ENCODE measurements at regions not wholly inside any gene's neighbourhood (a gene's known extent, or its start where the extent isn't known, plus 50 kb on each side); places are given as distances from the start of the nearest gene placed in this dataset.

- no peak for DNase-seq (ENCODE audit: low read depth)
Observed at GRCh38 chr14:94998685-94999084, 158.6 kb downstream of the DICER1 start.

GRCh38 chr14:94998110-94998509, 159.2 kb downstream of the DICER1 start:
- no peak overlapping the region for H3K4me3 ChIP-seq (ENCODE audit: low read depth, low read length)
- DNase-seq (ENCODE audit: low read depth), result no peak

More at GRCh38 chr14:94998685-94999084, 158.6 kb downstream of the DICER1 start:
- no peak overlapping the region for H3K4me3 ChIP-seq (ENCODE audit: low read depth, low read length)

GRCh38 chr14:94995551-94995950, 161.8 kb downstream of the DICER1 start:
- DNase-seq (ENCODE audit: low read depth), result no peak
- no peak overlapping the region for H3K4me3 ChIP-seq (ENCODE audit: low read depth, low read length)

- DNase-seq (ENCODE audit: low read depth), result no peak
Observed at GRCh38 chr14:94994245-94994644, 163.1 kb downstream of the DICER1 start.

GRCh38 chr14:94992046-94992445, 165.3 kb downstream of the DICER1 start:
- H3K4me3 ChIP-seq (ENCODE audit: low read depth, low read length), result no peak overlapping the region
- no peak for DNase-seq (ENCODE audit: low read depth)

More at GRCh38 chr14:94994245-94994644, 163.1 kb downstream of the DICER1 start:
- no peak overlapping the region for H3K4me3 ChIP-seq (ENCODE audit: low read depth, low read length)

- DNase-seq (ENCODE audit: low read depth), result no peak
Observed at GRCh38 chr14:94989946-94990345, 167.4 kb downstream of the DICER1 start.

GRCh38 chr14:94989417-94989816, 167.9 kb downstream of the DICER1 start:
- no peak for DNase-seq (ENCODE audit: low read depth)
- no peak overlapping the region for H3K4me3 ChIP-seq (ENCODE audit: low read depth, low read length)

More at GRCh38 chr14:94989946-94990345, 167.4 kb downstream of the DICER1 start:
- H3K4me3 ChIP-seq (ENCODE audit: low read depth, low read length), result no peak overlapping the region

- H3K4me3 ChIP-seq (ENCODE audit: low read depth, low read length), result no peak overlapping the region
- no peak for DNase-seq (ENCODE audit: low read depth)
Observed at GRCh38 chr14:94987409-94987808, 169.9 kb downstream of the DICER1 start.

- no peak for DNase-seq (ENCODE audit: low read depth)
- no peak overlapping the region for H3K4me3 ChIP-seq (ENCODE audit: low read depth, low read length)
Observed at GRCh38 chr14:94979891-94980290, 177.4 kb downstream of the DICER1 start.

- DNase-seq (ENCODE audit: low read depth), result no peak
- H3K4me3 ChIP-seq (ENCODE audit: low read depth, low read length), result no peak overlapping the region
Observed at GRCh38 chr14:94977016-94977415, 180.3 kb downstream of the DICER1 start.

GRCh38 chr14:94975366-94975765, 182.0 kb downstream of the DICER1 start:
- no peak overlapping the region for H3K4me3 ChIP-seq (ENCODE audit: low read depth, low read length)
- DNase-seq (ENCODE audit: low read depth), result no peak

GRCh38 chr14:94974893-94975292, 182.4 kb downstream of the DICER1 start:
- no peak overlapping the region for H3K4me3 ChIP-seq (ENCODE audit: low read depth, low read length)
- no peak for DNase-seq (ENCODE audit: low read depth)

- no peak for DNase-seq (ENCODE audit: low read depth)
- H3K4me3 ChIP-seq (ENCODE audit: low read depth, low read length), result no peak overlapping the region
Observed at GRCh38 chr14:94974422-94974821, 182.9 kb downstream of the DICER1 start.

GRCh38 chr14:94971750-94972149, 185.6 kb downstream of the DICER1 start:
- DNase-seq (ENCODE audit: low read depth), result no peak
- no peak overlapping the region for H3K4me3 ChIP-seq (ENCODE audit: low read depth, low read length)

- no peak overlapping the region for H3K4me3 ChIP-seq (ENCODE audit: low read depth, low read length)
- DNase-seq (ENCODE audit: low read depth), result no peak
Observed at GRCh38 chr14:94970941-94971730, 186.2 kb downstream of the DICER1 start.

GRCh38 chr14:94969766-94970165, 187.6 kb downstream of the DICER1 start:
- DNase-seq (ENCODE audit: low read depth), result no peak
- H3K4me3 ChIP-seq (ENCODE audit: low read depth, low read length), result no peak overlapping the region

- no peak for DNase-seq (ENCODE audit: low read depth)
- no peak overlapping the region for H3K4me3 ChIP-seq (ENCODE audit: low read depth, low read length)
Observed at GRCh38 chr14:94966868-94967267, 190.5 kb downstream of the DICER1 start.

- H3K4me3 ChIP-seq (ENCODE audit: low read depth, low read length), result no peak overlapping the region
- DNase-seq (ENCODE audit: low read depth), result no peak
Observed at GRCh38 chr14:94966344-94966743, 191.0 kb downstream of the DICER1 start.

GRCh38 chr14:94965551-94966313, 191.6 kb downstream of the DICER1 start:
- no peak overlapping the region for H3K4me3 ChIP-seq (ENCODE audit: low read depth, low read length)
- DNase-seq (ENCODE audit: low read depth), result no peak

GRCh38 chr14:94964931-94965330, 192.4 kb downstream of the DICER1 start:
- no peak for DNase-seq (ENCODE audit: low read depth)
- no peak overlapping the region for H3K4me3 ChIP-seq (ENCODE audit: low read depth, low read length)

- DNase-seq (ENCODE audit: low read depth), result no peak
- no peak overlapping the region for H3K4me3 ChIP-seq (ENCODE audit: low read depth, low read length)
Observed at GRCh38 chr14:94964181-94964580, 193.1 kb downstream of the DICER1 start.
